HepG2 (cell line): ENCODE measurements at regions not wholly inside any gene's neighbourhood (a gene's known extent, or its start where the extent isn't known, plus 50 kb on each side); places are given as distances from the start of the nearest gene placed in this dataset.

Experiments
- ATAC-seq: fragments of 200-7000 bp; cut with Tn5 transposase; 3 replicates; pipeline ENCODE4 v1.9.1; 2020; ENCODE audit warnings: mild to moderate bottlenecking, moderate library complexity
- BruUV-seq: library from RNA; stranded (reverse); fragments of 400-500 nt; replicated peaks from 2 replicates; lab custom pipeline; 2021; lab: Mats Ljungman, UMichigan
- CTCF ChIA-PET: fragments of 300-600 bp; formaldehyde crosslinking; extraction: SDS; loops from one replicate; lab custom pipeline; 2021; ENCODE audit warnings: low total read pairs, inconsistent platforms, low intra/inter-chr PET ratio; lab: Yijun Ruan, JAX
- POLR2A ChIA-PET: fragments of 350-600 bp; sonication (Branson Sonifier 250); formaldehyde crosslinking; loops from one replicate; lab custom pipeline; 2020; ENCODE audit warnings: antibody characterized with exemption, inconsistent platforms; lab: Yijun Ruan, JAX
- DNase-seq: peaks from one replicate; pipeline ENCODE4 v3.0.0-alpha.2; 2015; ENCODE audit warnings: low spot score
- FAIRE-seq: peaks from 3 replicates; lab custom pipeline; 2011; peaks lifted over from hg19 to GRCh38; lab: Jason Lieb, UNC
- H2AFZ ChIP-seq: one replicate; pipeline ENCODE4 v1.6.1; 2011; ENCODE audit warnings: low read length, inconsistent platforms
- H3K27ac ChIP-seq: fragments of 300-600 bp; 3 replicates; pipeline ENCODE4 v1.8.0; 2011; ENCODE audit warnings: mixed run types, mild to moderate bottlenecking, mixed read lengths, low read length, inconsistent platforms; ENCODE audit not compliant: insufficient read depth; ENCODE audit errors: extremely low read length
- H3K27me3 ChIP-seq, 2 experiments: fragments of 200-600 bp in 1 of 2; 2 replicates in 1 of 2; 3 replicates in 1 of 2; pipeline versions ENCODE4 v1.6.0 to v1.8.0; 2011; ENCODE audit warnings: low read length in 2 of 2, mild to moderate bottlenecking in 2 of 2, moderate library complexity in 2 of 2, inconsistent platforms in 1 of 2; ENCODE audit not compliant: insufficient read depth in 2 of 2, control insufficient read depth in 1 of 2
- H3K36me3 ChIP-seq, 2 experiments: fragments of 200-600 bp in 1 of 2; replicated peaks in 1 of 2; 2 replicates in 1 of 2; 3 replicates in 1 of 2; pipeline versions ENCODE4 v1.5.1 to v1.8.0; 2011; ENCODE audit warnings: low read length in 2 of 2, inconsistent platforms in 1 of 2; ENCODE audit not compliant: insufficient read depth in 2 of 2, control insufficient read depth in 1 of 2
- H3K4me1 ChIP-seq: 2 replicates; pipeline ENCODE4 v1.5.1; 2012; ENCODE audit warnings: low read length, inconsistent platforms; ENCODE audit not compliant: insufficient read depth
- H3K4me2 ChIP-seq: 2 replicates; pipeline ENCODE4 v1.6.0; 2011; ENCODE audit warnings: low read depth, low read length, inconsistent platforms
- H3K4me3 ChIP-seq, 3 experiments: fragments of 200-600 bp in 1 of 3; sonication (generic), shearing (Covaris generic) in 1 of 3; replicated peaks in 1 of 3; 2 replicates each; pipeline ENCODE4 v1.5.1; 2011 to 2016; ENCODE audit warnings: low read length in 3 of 3, inconsistent platforms in 2 of 3, low read depth in 2 of 3, mild to moderate bottlenecking in 2 of 3, control low read depth in 1 of 3, mixed read lengths in 1 of 3; ENCODE audit not compliant: insufficient read depth in 1 of 3
- H3K79me2 ChIP-seq: one replicate; pipeline ENCODE4 v1.6.1; 2011; ENCODE audit warnings: low read length, inconsistent platforms; ENCODE audit not compliant: insufficient read depth
- H3K9ac ChIP-seq: 2 replicates; pipeline ENCODE4 v1.6.0; 2011; ENCODE audit warnings: mild to moderate bottlenecking, low read depth, low read length, inconsistent platforms; ENCODE audit not compliant: insufficient read depth
- H3K9me3 ChIP-seq: 2 replicates; pipeline ENCODE4 v1.5.1; 2012; ENCODE audit warnings: mild to moderate bottlenecking, low read length
- H4K20me1 ChIP-seq: 2 replicates; pipeline ENCODE4 v1.6.0; 2011; ENCODE audit warnings: inconsistent platforms, mild to moderate bottlenecking, low read length, moderate library complexity; ENCODE audit not compliant: insufficient read depth
- CCDC6 ChIP-seq: sonication (generic); formaldehyde crosslinking; IDR thresholded peaks from 2 replicates; pipeline ENCODE4 v1.8.1; 2022; ENCODE audit warnings: mild to moderate bottlenecking, missing genetic modification reagents, moderate library complexity
- ELF4 ChIP-seq: sonication (generic); formaldehyde crosslinking; IDR thresholded peaks from 2 replicates; pipeline ENCODE4 v1.5.0; 2020; ENCODE audit warnings: missing genetic modification reagents, mild to moderate bottlenecking, moderate library complexity, borderline replicate concordance
- NFIC ChIP-seq: IDR thresholded peaks from 2 replicates; pipeline ENCODE4 v1.6.1; 2012; ENCODE audit warnings: mild to moderate bottlenecking, low read length, inconsistent platforms
- POLR2AphosphoS5 ChIP-seq: IDR thresholded peaks from 2 replicates; pipeline ENCODE4 v1.6.1; 2012; ENCODE audit warnings: low read depth, low read length
- U2AF2 ChIP-seq: fragments of 200-400 bp; formaldehyde crosslinking; IDR thresholded peaks from 2 replicates; pipeline ENCODE4 v1.6.1; 2017; ENCODE audit warnings: low read depth, mild to moderate bottlenecking, low read length
- WGBS: methylation state at CpG from one replicate; pipeline ENCODE4 v1.1.6; 2017; ENCODE audit warnings: low lambda C conversion rate; 5-methylcytosine and 5-hydroxymethylcytosine counted together
- in situ Hi-C: cut with HindIII; loops from 2 replicates; pipeline ENCODE4 v1.10.0; 2017; ENCODE audit warnings: low pct_unique_long_range_greater_than_20kb; ENCODE audit not compliant: extremely low pct_ligation_motif_present
- intact Hi-C: fragments of 100-400 bp; cut with micrococcal nuclease; formaldehyde crosslinking; loops from one replicate; pipeline ENCODE4 v1.10.0; 2022; ENCODE audit not compliant: unreplicated experiment
- TF ChIP-seq, protein P1 (sequence below): sonication (generic); formaldehyde crosslinking; IDR thresholded peaks from 2 replicates; pipeline ENCODE4 v1.4.0; 2020; ENCODE audit warnings: missing genetic modification reagents
- TF ChIP-seq, protein P2 (sequence below): sonication (generic); formaldehyde crosslinking; IDR thresholded peaks from 2 replicates; pipeline ENCODE4 v1.8.0; 2022; ENCODE audit warnings: missing genetic modification reagents, mild to moderate bottlenecking, borderline replicate concordance
- TF ChIP-seq, protein P3 (sequence below): sonication (generic); formaldehyde crosslinking; conservative IDR thresholded peaks from 2 replicates; pipeline ENCODE4 v1.4.0; 2020; ENCODE audit warnings: missing genetic modification reagents
- TF ChIP-seq, protein P4 (sequence below): fragments of 450-650 bp; IDR thresholded peaks from 2 replicates; pipeline ENCODE4 v1.6.1; 2017; ENCODE audit warnings: mild to moderate bottlenecking

DNA sequence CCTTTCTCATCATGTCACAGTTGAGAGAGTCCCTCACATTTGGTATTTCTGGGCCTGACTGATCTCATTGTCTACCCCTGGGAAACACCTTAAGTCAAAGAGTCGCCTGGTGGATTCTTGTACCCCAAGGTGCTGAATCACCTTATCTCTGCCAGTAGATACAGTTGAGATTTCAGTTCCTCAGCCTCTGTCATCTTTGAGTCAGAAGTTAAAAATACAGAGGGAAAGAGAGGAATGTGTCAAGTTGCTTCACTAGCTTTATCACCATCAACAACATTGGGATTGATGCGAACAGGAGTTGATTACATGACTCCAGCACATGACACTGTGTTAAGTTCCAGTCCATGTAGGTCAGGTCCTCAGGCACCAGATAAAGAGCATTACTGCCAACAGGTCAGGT, 513.0 kb downstream of the NUF2 start:
- no TSS peak for BruUV-seq
- no peaks in the 10 kb centered on the region for H3K79me2 ChIP-seq
- ChIA-PET POLR2A (no interaction called here), CTCF (no interaction called here)
- no peak overlapping the region for H3K27ac ChIP-seq
- H2AFZ ChIP-seq = no peak overlapping the region
- no peaks in the 10 kb centered on the region for H3K4me1 ChIP-seq
- H3K4me3 ChIP-seq = no peak overlapping the region
- H3K9ac ChIP-seq = no peak overlapping the region
- no peak overlapping the region for H3K4me2 ChIP-seq
- H4K20me1 ChIP-seq = no peaks in the 10 kb centered on the region
- ATAC-seq = no peak
- no peaks in the 10 kb centered on the region for H3K27me3 ChIP-seq
- no peaks in the 10 kb centered on the region for H3K36me3 ChIP-seq
- TF ChIP-seq, protein P1, sequence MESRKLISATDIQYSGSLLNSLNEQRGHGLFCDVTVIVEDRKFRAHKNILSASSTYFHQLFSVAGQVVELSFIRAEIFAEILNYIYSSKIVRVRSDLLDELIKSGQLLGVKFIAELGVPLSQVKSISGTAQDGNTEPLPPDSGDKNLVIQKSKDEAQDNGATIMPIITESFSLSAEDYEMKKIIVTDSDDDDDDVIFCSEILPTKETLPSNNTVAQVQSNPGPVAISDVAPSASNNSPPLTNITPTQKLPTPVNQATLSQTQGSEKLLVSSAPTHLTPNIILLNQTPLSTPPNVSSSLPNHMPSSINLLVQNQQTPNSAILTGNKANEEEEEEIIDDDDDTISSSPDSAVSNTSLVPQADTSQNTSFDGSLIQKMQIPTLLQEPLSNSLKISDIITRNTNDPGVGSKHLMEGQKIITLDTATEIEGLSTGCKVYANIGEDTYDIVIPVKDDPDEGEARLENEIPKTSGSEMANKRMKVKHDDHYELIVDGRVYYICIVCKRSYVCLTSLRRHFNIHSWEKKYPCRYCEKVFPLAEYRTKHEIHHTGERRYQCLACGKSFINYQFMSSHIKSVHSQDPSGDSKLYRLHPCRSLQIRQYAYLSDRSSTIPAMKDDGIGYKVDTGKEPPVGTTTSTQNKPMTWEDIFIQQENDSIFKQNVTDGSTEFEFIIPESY (CRISPR knock-in tag) = no peak
- TF ChIP-seq U2AF2 = no peak
- TF ChIP-seq ELF4 (CRISPR knock-in tag) = no peak
- TF ChIP-seq, protein P2, sequence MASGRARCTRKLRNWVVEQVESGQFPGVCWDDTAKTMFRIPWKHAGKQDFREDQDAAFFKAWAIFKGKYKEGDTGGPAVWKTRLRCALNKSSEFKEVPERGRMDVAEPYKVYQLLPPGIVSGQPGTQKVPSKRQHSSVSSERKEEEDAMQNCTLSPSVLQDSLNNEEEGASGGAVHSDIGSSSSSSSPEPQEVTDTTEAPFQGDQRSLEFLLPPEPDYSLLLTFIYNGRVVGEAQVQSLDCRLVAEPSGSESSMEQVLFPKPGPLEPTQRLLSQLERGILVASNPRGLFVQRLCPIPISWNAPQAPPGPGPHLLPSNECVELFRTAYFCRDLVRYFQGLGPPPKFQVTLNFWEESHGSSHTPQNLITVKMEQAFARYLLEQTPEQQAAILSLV (CRISPR knock-in tag) = no peak
- TF ChIP-seq, protein P3, sequence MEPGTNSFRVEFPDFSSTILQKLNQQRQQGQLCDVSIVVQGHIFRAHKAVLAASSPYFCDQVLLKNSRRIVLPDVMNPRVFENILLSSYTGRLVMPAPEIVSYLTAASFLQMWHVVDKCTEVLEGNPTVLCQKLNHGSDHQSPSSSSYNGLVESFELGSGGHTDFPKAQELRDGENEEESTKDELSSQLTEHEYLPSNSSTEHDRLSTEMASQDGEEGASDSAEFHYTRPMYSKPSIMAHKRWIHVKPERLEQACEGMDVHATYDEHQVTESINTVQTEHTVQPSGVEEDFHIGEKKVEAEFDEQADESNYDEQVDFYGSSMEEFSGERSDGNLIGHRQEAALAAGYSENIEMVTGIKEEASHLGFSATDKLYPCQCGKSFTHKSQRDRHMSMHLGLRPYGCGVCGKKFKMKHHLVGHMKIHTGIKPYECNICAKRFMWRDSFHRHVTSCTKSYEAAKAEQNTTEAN = no peak
- no peak for TF ChIP-seq CCDC6
- TF ChIP-seq POLR2AphosphoS5 = no peak
- TF ChIP-seq, protein P4, sequence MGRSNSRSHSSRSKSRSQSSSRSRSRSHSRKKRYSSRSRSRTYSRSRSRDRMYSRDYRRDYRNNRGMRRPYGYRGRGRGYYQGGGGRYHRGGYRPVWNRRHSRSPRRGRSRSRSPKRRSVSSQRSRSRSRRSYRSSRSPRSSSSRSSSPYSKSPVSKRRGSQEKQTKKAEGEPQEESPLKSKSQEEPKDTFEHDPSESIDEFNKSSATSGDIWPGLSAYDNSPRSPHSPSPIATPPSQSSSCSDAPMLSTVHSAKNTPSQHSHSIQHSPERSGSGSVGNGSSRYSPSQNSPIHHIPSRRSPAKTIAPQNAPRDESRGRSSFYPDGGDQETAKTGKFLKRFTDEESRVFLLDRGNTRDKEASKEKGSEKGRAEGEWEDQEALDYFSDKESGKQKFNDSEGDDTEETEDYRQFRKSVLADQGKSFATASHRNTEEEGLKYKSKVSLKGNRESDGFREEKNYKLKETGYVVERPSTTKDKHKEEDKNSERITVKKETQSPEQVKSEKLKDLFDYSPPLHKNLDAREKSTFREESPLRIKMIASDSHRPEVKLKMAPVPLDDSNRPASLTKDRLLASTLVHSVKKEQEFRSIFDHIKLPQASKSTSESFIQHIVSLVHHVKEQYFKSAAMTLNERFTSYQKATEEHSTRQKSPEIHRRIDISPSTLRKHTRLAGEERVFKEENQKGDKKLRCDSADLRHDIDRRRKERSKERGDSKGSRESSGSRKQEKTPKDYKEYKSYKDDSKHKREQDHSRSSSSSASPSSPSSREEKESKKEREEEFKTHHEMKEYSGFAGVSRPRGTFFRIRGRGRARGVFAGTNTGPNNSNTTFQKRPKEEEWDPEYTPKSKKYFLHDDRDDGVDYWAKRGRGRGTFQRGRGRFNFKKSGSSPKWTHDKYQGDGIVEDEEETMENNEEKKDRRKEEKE = no peak
- TF ChIP-seq NFIC = no peak
- WGBS = 34% methylated on average over 2 of the region's 2 CpGs
- FAIRE-seq = no peak
- no peak for DNase-seq
- peaks cover 91% of the 10 kb centered on the region for H3K9me3 ChIP-seq
- in situ Hi-C loops = no loop called here
- intact Hi-C loops = no loop called here
